ENCODE measurements at regions not wholly inside any gene's neighbourhood (a gene's known extent, or its start where the extent isn't known, plus 50 kb on each side); places are given as distances from the start of the nearest gene placed in this dataset.
"Not testable (repeated sequence)": the region's sequence is repeated elsewhere in the genome, so short reads cannot be mapped to it uniquely, and the experiment has no call there.

- Mint-ChIP-seq H3K4me1 (ENCODE audit: low read depth, unreplicated experiment) (no peaks in the 10 kb centered on the region), H3K4me3 (ENCODE audit: unreplicated experiment) (no peak overlapping the region), H3K27ac (ENCODE audit: unreplicated experiment) (no peak overlapping the region), H3K36me3 (ENCODE audit: unreplicated experiment) (peaks cover 4% of the 10 kb centered on the region), H3K27me3 (ENCODE audit: unreplicated experiment) (no peaks in the 10 kb centered on the region), H3K9me3 (ENCODE audit: unreplicated experiment) (peaks cover 1% of the 10 kb centered on the region)
- no peak for TF ChIP-seq CTCF (IDR thresholded peaks at IDR 0.05; ENCODE audit: partially characterized antibody, unreplicated experiment)
- DNase-seq = no peak
These were observed 138.8 kb downstream of the SMC2 start for GRCh38 chr9:104232781-104233341.

GRCh38 chr9:104233366-104233765 lies 139.3 kb downstream of the SMC2 start:
- Mint-ChIP-seq H3K27ac (ENCODE audit: unreplicated experiment) (no peak overlapping the region), H3K4me3 (ENCODE audit: unreplicated experiment) (no peak overlapping the region), H3K4me1 (ENCODE audit: low read depth, unreplicated experiment) (no peaks in the 10 kb centered on the region), H3K36me3 (ENCODE audit: unreplicated experiment) (peaks cover 4% of the 10 kb centered on the region), H3K27me3 (ENCODE audit: unreplicated experiment) (no peaks in the 10 kb centered on the region), H3K9me3 (ENCODE audit: unreplicated experiment) (peaks cover 1% of the 10 kb centered on the region)
- TF ChIP-seq CTCF (IDR thresholded peaks at IDR 0.05; ENCODE audit: partially characterized antibody, unreplicated experiment) = no peak
- DNase-seq = no peak

- H3K36me3 Mint-ChIP-seq (ENCODE audit: unreplicated experiment); H3K27ac Mint-ChIP-seq (ENCODE audit: unreplicated experiment); H3K27me3 Mint-ChIP-seq (ENCODE audit: unreplicated experiment); H3K4me3 Mint-ChIP-seq (ENCODE audit: unreplicated experiment); H3K4me1 Mint-ChIP-seq (ENCODE audit: low read depth, unreplicated experiment); DNase-seq; H3K9me3 Mint-ChIP-seq (ENCODE audit: unreplicated experiment): not testable (repeated sequence)
These were observed 140.7 kb downstream of the SMC2 start for GRCh38 chr9:104234632-104235337.

GRCh38 chr9:104235347-104236120 lies 141.4 kb downstream of the SMC2 start:
- not testable (repeated sequence) for H3K27ac Mint-ChIP-seq (ENCODE audit: unreplicated experiment); H3K36me3 Mint-ChIP-seq (ENCODE audit: unreplicated experiment); H3K27me3 Mint-ChIP-seq (ENCODE audit: unreplicated experiment); H3K4me1 Mint-ChIP-seq (ENCODE audit: low read depth, unreplicated experiment); H3K4me3 Mint-ChIP-seq (ENCODE audit: unreplicated experiment); DNase-seq; H3K9me3 Mint-ChIP-seq (ENCODE audit: unreplicated experiment)

GRCh38 chr9:104238668-104239067 lies 144.6 kb downstream of the SMC2 start:
- peaks cover 4% of the 10 kb centered on the region for H3K36me3 Mint-ChIP-seq (ENCODE audit: unreplicated experiment)
- H3K9me3 Mint-ChIP-seq (ENCODE audit: unreplicated experiment) = peaks cover 1% of the 10 kb centered on the region
- H3K27ac Mint-ChIP-seq (ENCODE audit: unreplicated experiment) = no peak overlapping the region
- no peak overlapping the region for H3K4me3 Mint-ChIP-seq (ENCODE audit: unreplicated experiment)
- TF ChIP-seq CTCF (IDR thresholded peaks at IDR 0.05; ENCODE audit: partially characterized antibody, unreplicated experiment) = no peak
- no peaks in the 10 kb centered on the region for H3K4me1 Mint-ChIP-seq (ENCODE audit: low read depth, unreplicated experiment)
- H3K27me3 Mint-ChIP-seq (ENCODE audit: unreplicated experiment) = no peaks in the 10 kb centered on the region
- no peak for DNase-seq

GRCh38 chr9:104240890-104241289 lies 146.8 kb downstream of the SMC2 start:
- H3K4me3 Mint-ChIP-seq (ENCODE audit: unreplicated experiment) = no peak overlapping the region
- DNase-seq = no peak
- H3K4me1 Mint-ChIP-seq (ENCODE audit: low read depth, unreplicated experiment) = no peaks in the 10 kb centered on the region
- no peaks in the 10 kb centered on the region for H3K9me3 Mint-ChIP-seq (ENCODE audit: unreplicated experiment)
- no peaks in the 10 kb centered on the region for H3K27me3 Mint-ChIP-seq (ENCODE audit: unreplicated experiment)
- H3K27ac Mint-ChIP-seq (ENCODE audit: unreplicated experiment) = no peak overlapping the region
- no peak for TF ChIP-seq CTCF (IDR thresholded peaks at IDR 0.05; ENCODE audit: partially characterized antibody, unreplicated experiment)
- peaks cover 4% of the 10 kb centered on the region for H3K36me3 Mint-ChIP-seq (ENCODE audit: unreplicated experiment)
